Panc1 (cell line): ENCODE measurements at regions not wholly inside any gene's neighbourhood (a gene's known extent, or its start where the extent isn't known, plus 50 kb on each side); places are given as distances from the start of the nearest gene placed in this dataset.

Experiments used
- ATAC-seq: fragments of 200-7000 bp; cut with Tn5 transposase; 2 replicates; pipeline ENCODE4 v1.9.1; 2020; ENCODE audit warnings: mild to moderate bottlenecking, moderate library complexity
- BruUV-seq: library from RNA; stranded (reverse); fragments of 400-500 nt; replicated peaks from 2 replicates; lab custom pipeline; 2021; lab: Mats Ljungman, UMichigan
- CTCF ChIA-PET: fragments of 300-600 bp; sonication (Branson Sonifier 250); formaldehyde crosslinking; loops from one replicate; lab custom pipeline; 2022; ENCODE audit warnings: antibody characterized with exemption; lab: Charles Lee
- POLR2A ChIA-PET: fragments of 300-600 bp; sonication (Branson Sonifier 250); formaldehyde crosslinking; loops from one replicate; lab custom pipeline; 2022; ENCODE audit warnings: antibody characterized with exemption; lab: Charles Lee
- DNase-seq: peaks from one replicate; pipeline ENCODE4 v3.0.0-alpha.2; 2010; ENCODE audit warnings: low read depth, low spot score
- H3K27ac ChIP-seq: 2 replicates; pipeline ENCODE4 v1.5.1; 2011; ENCODE audit warnings: mild to moderate bottlenecking, low read length, inconsistent platforms
- H3K27me3 ChIP-seq: fragments of 200-500 bp; sonication (Bioruptor generic); 2 replicates; pipeline ENCODE4 v1.6.0; 2014; ENCODE audit warnings: low read length, inconsistent platforms; ENCODE audit not compliant: control insufficient read depth, insufficient read depth
- H3K36me3 ChIP-seq: fragments of 200-500 bp; sonication (Bioruptor generic); 2 replicates; pipeline ENCODE4 v1.5.1; 2014; ENCODE audit warnings: inconsistent platforms, mild to moderate bottlenecking, low read length, moderate library complexity; ENCODE audit not compliant: control insufficient read depth, insufficient read depth
- H3K4me1 ChIP-seq: 2 replicates; pipeline ENCODE4 v1.5.1; 2011; ENCODE audit warnings: inconsistent platforms, mild to moderate bottlenecking, low read length, moderate library complexity; ENCODE audit not compliant: control insufficient read depth, insufficient read depth
- H3K4me3 ChIP-seq, 2 experiments: 2 replicates each; pipeline ENCODE4 v1.5.1; 2011 to 2012; ENCODE audit warnings: low read depth in 2 of 2, low read length in 2 of 2, mild to moderate bottlenecking in 2 of 2, inconsistent platforms in 1 of 2, moderate library complexity in 1 of 2
- H3K9me3 ChIP-seq: fragments of 200-500 bp; sonication (Bioruptor generic); 2 replicates; pipeline ENCODE4 v1.5.1; 2014; ENCODE audit warnings: low read depth, mild to moderate bottlenecking, inconsistent platforms, low read length, moderate library complexity; ENCODE audit not compliant: control insufficient read depth, insufficient read depth
- POLR2AphosphoS5 ChIP-seq: IDR thresholded peaks from 2 replicates; pipeline ENCODE4 v1.6.1; 2012; ENCODE audit warnings: mild to moderate bottlenecking, low read depth, low read length, moderate library complexity
- SIN3A ChIP-seq: IDR thresholded peaks from 2 replicates; pipeline ENCODE4 v1.6.1; 2012; ENCODE audit warnings: low read depth, mild to moderate bottlenecking, low read length, moderate library complexity, borderline replicate concordance; ENCODE audit not compliant: insufficient read depth
- TCF7L2 ChIP-seq: IDR thresholded peaks from 2 replicates; pipeline ENCODE4 v1.6.1; 2011; ENCODE audit warnings: mild to moderate bottlenecking, low read depth, low read length, inconsistent platforms
- in situ Hi-C: cut with HindIII; loops from 2 replicates; pipeline ENCODE4 v1.10.0; 2016; ENCODE audit warnings: low sequenced_read_pairs, low pct_unique_long_range_greater_than_20kb
- intact Hi-C: fragments of 100-400 bp; cut with micrococcal nuclease; formaldehyde crosslinking; loops from one replicate; pipeline ENCODE4 v1.10.0; 2022; ENCODE audit not compliant: unreplicated experiment
- TF ChIP-seq, protein P1 (sequence below): fragments of 450-650 bp; IDR thresholded peaks from 2 replicates; pipeline ENCODE4 v1.5.1; 2017; ENCODE audit warnings: mild to moderate bottlenecking
- TF ChIP-seq, protein P2 (sequence below), 2 experiments: IDR thresholded peaks; 2 replicates each; pipeline ENCODE4 v1.6.1; 2011 to 2012; ENCODE audit warnings: low read depth in 2 of 2, control low read depth in 1 of 2, low read length in 1 of 2, mild to moderate bottlenecking in 1 of 2, moderate library complexity in 1 of 2; ENCODE audit not compliant: insufficient read depth in 1 of 2

DNA sequence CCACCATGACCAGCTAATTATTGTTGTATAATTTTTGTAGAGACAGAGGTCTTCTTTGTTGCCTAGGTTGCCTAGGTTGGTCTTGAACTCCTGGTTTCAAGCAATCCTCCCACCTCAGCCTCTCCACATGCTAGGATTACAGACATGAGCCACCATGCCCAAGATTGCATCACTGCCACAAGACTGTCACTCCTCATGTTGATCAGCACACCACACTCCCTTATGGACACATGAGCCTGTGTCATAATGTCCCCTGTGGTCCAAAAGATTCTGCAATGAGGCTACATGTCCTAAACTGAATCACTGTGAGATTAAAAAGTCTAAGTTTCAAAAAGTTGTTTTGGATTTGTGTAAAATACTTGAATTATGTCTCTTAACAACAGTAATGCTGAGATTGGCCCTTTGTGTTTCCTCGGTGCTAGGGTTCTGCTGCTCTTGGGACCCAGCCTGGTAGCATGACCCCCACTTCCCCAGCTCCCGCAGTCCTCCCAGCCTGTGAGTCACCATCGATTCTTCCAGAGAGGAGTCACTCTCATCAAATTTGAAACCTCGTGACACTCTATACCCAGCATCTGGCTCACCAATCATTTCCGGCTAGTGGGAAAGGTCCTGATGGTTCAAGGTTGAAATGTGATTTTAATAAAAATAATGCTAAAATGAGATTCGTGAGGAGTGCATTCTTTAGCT lies 890.9 kb downstream of the VRK1 start:
- ATAC-seq (no peak), DNase-seq (no peak)
- BruUV-seq, result no TSS peak
- ChIA-PET CTCF (no interaction called here), POLR2A (no interaction called here)
- Histone ChIP-seq H3K9me3 (no peaks in the 10 kb centered on the region), H3K4me3 (no peak overlapping the region), H3K27ac (no peak overlapping the region), H3K36me3 (no peaks in the 10 kb centered on the region), H3K27me3 (no peaks in the 10 kb centered on the region), H3K4me1 (no peaks in the 10 kb centered on the region)
- in situ Hi-C loops (no loop called here), intact Hi-C loops (no loop called here)
- TF ChIP-seq, protein P1, sequence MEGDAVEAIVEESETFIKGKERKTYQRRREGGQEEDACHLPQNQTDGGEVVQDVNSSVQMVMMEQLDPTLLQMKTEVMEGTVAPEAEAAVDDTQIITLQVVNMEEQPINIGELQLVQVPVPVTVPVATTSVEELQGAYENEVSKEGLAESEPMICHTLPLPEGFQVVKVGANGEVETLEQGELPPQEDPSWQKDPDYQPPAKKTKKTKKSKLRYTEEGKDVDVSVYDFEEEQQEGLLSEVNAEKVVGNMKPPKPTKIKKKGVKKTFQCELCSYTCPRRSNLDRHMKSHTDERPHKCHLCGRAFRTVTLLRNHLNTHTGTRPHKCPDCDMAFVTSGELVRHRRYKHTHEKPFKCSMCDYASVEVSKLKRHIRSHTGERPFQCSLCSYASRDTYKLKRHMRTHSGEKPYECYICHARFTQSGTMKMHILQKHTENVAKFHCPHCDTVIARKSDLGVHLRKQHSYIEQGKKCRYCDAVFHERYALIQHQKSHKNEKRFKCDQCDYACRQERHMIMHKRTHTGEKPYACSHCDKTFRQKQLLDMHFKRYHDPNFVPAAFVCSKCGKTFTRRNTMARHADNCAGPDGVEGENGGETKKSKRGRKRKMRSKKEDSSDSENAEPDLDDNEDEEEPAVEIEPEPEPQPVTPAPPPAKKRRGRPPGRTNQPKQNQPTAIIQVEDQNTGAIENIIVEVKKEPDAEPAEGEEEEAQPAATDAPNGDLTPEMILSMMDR, result no peak
- TF ChIP-seq POLR2AphosphoS5, result no peak
- TF ChIP-seq, protein P2, sequence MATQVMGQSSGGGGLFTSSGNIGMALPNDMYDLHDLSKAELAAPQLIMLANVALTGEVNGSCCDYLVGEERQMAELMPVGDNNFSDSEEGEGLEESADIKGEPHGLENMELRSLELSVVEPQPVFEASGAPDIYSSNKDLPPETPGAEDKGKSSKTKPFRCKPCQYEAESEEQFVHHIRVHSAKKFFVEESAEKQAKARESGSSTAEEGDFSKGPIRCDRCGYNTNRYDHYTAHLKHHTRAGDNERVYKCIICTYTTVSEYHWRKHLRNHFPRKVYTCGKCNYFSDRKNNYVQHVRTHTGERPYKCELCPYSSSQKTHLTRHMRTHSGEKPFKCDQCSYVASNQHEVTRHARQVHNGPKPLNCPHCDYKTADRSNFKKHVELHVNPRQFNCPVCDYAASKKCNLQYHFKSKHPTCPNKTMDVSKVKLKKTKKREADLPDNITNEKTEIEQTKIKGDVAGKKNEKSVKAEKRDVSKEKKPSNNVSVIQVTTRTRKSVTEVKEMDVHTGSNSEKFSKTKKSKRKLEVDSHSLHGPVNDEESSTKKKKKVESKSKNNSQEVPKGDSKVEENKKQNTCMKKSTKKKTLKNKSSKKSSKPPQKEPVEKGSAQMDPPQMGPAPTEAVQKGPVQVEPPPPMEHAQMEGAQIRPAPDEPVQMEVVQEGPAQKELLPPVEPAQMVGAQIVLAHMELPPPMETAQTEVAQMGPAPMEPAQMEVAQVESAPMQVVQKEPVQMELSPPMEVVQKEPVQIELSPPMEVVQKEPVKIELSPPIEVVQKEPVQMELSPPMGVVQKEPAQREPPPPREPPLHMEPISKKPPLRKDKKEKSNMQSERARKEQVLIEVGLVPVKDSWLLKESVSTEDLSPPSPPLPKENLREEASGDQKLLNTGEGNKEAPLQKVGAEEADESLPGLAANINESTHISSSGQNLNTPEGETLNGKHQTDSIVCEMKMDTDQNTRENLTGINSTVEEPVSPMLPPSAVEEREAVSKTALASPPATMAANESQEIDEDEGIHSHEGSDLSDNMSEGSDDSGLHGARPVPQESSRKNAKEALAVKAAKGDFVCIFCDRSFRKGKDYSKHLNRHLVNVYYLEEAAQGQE (IDR thresholded peaks at IDR 0.05; ENCODE audit: insufficient read depth in 1 of 2, low read depth in 2 of 2, low read length in 1 of 2), result no peak
- TF ChIP-seq SIN3A, result no peak
- no peak for TF ChIP-seq TCF7L2

DNA sequence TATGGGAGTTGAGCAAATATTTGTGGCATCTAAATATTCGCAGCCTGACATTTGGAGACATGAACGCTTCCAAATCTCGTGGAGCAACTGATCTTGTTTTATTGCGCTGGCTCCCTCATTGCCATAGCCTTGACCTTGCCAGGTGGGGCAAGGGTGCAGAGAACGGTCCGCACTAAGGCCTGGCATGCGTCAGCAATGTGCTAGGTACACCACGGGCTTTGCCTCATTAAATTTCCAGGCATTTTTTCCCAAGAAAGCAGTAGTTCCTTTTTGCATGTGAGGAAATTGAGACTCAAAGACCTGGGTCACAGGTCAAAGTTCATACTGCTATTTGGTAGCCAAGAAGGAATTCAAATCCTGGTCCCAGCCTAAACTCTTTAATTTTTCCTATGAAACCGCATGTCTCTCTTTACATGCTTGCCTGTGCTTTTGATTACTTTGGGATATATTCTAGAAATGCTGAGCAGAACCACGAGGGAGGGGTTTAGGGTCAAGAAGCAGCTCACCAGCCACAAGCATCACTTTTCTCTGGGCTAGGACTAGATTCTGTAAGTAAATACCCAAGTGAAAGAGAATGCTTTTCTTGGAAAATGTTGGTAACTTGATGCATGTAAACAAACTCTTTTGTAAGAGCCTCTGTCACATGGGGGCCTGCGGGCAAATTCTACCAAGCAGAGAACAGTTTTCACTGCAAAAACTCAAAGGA lies 891.6 kb downstream of the VRK1 start:
- ChIA-PET POLR2A (no interaction called here), CTCF (no interaction called here)
- DNase-seq (no peak), ATAC-seq (no peak)
- H3K9me3 ChIP-seq, result no peaks in the 10 kb centered on the region
- no peaks in the 10 kb centered on the region for H3K27me3 ChIP-seq
- in situ Hi-C loops (no loop called here), intact Hi-C loops (no loop called here)
- no peaks in the 10 kb centered on the region for H3K36me3 ChIP-seq
- H3K4me3 ChIP-seq, result no peak overlapping the region
- no peaks in the 10 kb centered on the region for H3K4me1 ChIP-seq
- TF ChIP-seq, protein P1, result no peak
- TF ChIP-seq TCF7L2 (no peak), POLR2AphosphoS5 (no peak), SIN3A (no peak)
- TF ChIP-seq, protein P2 (IDR thresholded peaks at IDR 0.05; ENCODE audit: insufficient read depth in 1 of 2, low read depth in 2 of 2, low read length in 1 of 2), result no peak
- BruUV-seq, result no TSS peak
- no peak overlapping the region for H3K27ac ChIP-seq
